Common myeloid progenitor, CD34-positive (primary cell): ENCODE measurements at regions not wholly inside any gene's neighbourhood (a gene's known extent, or its start where the extent isn't known, plus 50 kb on each side); places are given as distances from the start of the nearest gene placed in this dataset.

Source experiments
- CTCF ChIA-PET: fragments of 350-600 bp; sonication (Branson Sonifier 250); formaldehyde crosslinking; loops from one replicate; lab custom pipeline; 2021; ENCODE audit warnings: antibody characterized with exemption; lab: Charles Lee
- POLR2A ChIA-PET: fragments of 350-600 bp; sonication (Branson Sonifier 250); formaldehyde crosslinking; loops from one replicate; lab custom pipeline; 2021; ENCODE audit warnings: antibody characterized with exemption; lab: Charles Lee
- DNase-seq, 3 donors: peaks; one replicate each; pipeline versions ENCODE4 v3.0.0 to v3.0.0-alpha.2; 2013
- H3K27ac ChIP-seq, 2 experiments: 1 replicate in 1 of 2; 2 replicates in 1 of 2; pipeline ENCODE4 v1.7.0; 2013; ENCODE audit warnings: inconsistent platforms in 2 of 2, low read length in 2 of 2, mild to moderate bottlenecking in 2 of 2, low read depth in 1 of 2, moderate library complexity in 1 of 2; ENCODE audit not compliant: severe bottlenecking in 2 of 2, insufficient read depth in 1 of 2, poor library complexity in 1 of 2
- H3K27me3 ChIP-seq, 5 experiments: replicated peaks in 2 of 5; 1 replicate in 3 of 5; 2 replicates in 2 of 5; pipeline versions ENCODE4 v1.6.1 to v1.7.0; 2013; ENCODE audit warnings: low read length in 4 of 5, mild to moderate bottlenecking in 2 of 5, moderate library complexity in 2 of 5, inconsistent platforms in 1 of 5; ENCODE audit not compliant: insufficient read depth in 5 of 5, control insufficient read depth in 4 of 5
- H3K36me3 ChIP-seq, 4 experiments: 1 replicate in 2 of 4; 2 replicates in 2 of 4; pipeline versions ENCODE4 v1.6.1 to v1.7.0; 2013; ENCODE audit warnings: low read length in 3 of 4, control low read depth in 1 of 4, mild to moderate bottlenecking in 1 of 4; ENCODE audit not compliant: control insufficient read depth in 4 of 4, insufficient read depth in 4 of 4
- H3K4me1 ChIP-seq, 4 experiments: 1 replicate in 3 of 4; 2 replicates in 1 of 4; pipeline versions ENCODE4 v1.6.1 to v1.7.1; 2013; ENCODE audit warnings: low read length in 3 of 4, mild to moderate bottlenecking in 3 of 4, control low read depth in 1 of 4, inconsistent platforms in 1 of 4, moderate library complexity in 1 of 4; ENCODE audit not compliant: control insufficient read depth in 4 of 4, insufficient read depth in 4 of 4; ENCODE audit errors: control extremely low read depth in 1 of 4
- H3K4me3 ChIP-seq, 7 experiments: 1 replicate in 4 of 7; 2 replicates in 3 of 7; pipeline versions ENCODE4 v1.5.1 to v1.7.0; 2013; ENCODE audit warnings: mild to moderate bottlenecking in 7 of 7, low read length in 6 of 7, moderate library complexity in 6 of 7, inconsistent platforms in 2 of 7, low read depth in 2 of 7, control low read depth in 1 of 7; ENCODE audit not compliant: insufficient read depth in 4 of 7, control insufficient read depth in 1 of 7; ENCODE audit errors: extremely low read depth in 1 of 7
- H3K9me3 ChIP-seq, 5 experiments: 1 replicate in 4 of 5; 2 replicates in 1 of 5; pipeline versions ENCODE4 v1.6.1 to v1.7.1; 2013; ENCODE audit warnings: low read length in 4 of 5, mild to moderate bottlenecking in 2 of 5, inconsistent platforms in 1 of 5, low read depth in 1 of 5, moderate library complexity in 1 of 5; ENCODE audit not compliant: control insufficient read depth in 4 of 5, insufficient read depth in 2 of 5; ENCODE audit errors: control extremely low read depth in 1 of 5
- WGBS: methylation state at CpG from one replicate; pipeline ENCODE4 v1.1.5; 2013; ENCODE audit not compliant: insufficient coverage; 5-methylcytosine and 5-hydroxymethylcytosine counted together

- H3K36me3 ChIP-seq: no peaks in the 10 kb centered on the region
- no peaks in the 10 kb centered on the region for H3K9me3 ChIP-seq
- no peak for DNase-seq
- H3K4me3 ChIP-seq: no peak overlapping the region
- H3K4me1 ChIP-seq: no peaks in the 10 kb centered on the region
- H3K27me3 ChIP-seq: peaks cover 0 to 2% (median 0%) of the 10 kb centered on the region in 5 experiments
- POLR2A ChIA-PET: no interaction called here
- WGBS: 17% methylated on average over 1 of the region's 2 CpGs
- H3K27ac ChIP-seq: no peak overlapping the region
- CTCF ChIA-PET: no interaction called here
Measured at GRCh38 chrX:93332329-93332728, 341.0 kb downstream of the NAP1L3 start.

GRCh38 chrX:93322110-93322509, 351.3 kb downstream of the NAP1L3 start:
- no peak overlapping the region for H3K4me3 ChIP-seq
- ChIA-PET CTCF (no interaction called here), POLR2A (no interaction called here)
- H3K27ac ChIP-seq: no peak overlapping the region
- DNase-seq: no peak
- no peaks in the 10 kb centered on the region for H3K4me1 ChIP-seq
- H3K27me3 ChIP-seq: no peaks in the 10 kb centered on the region
- no peaks in the 10 kb centered on the region for H3K36me3 ChIP-seq
- WGBS: 90% methylated on average over 3 of the region's 3 CpGs
- no peaks in the 10 kb centered on the region for H3K9me3 ChIP-seq

GRCh38 chrX:93319609-93320008, 353.8 kb downstream of the NAP1L3 start:
- ChIA-PET POLR2A (no interaction called here), CTCF (no interaction called here)
- H3K27ac ChIP-seq: no peak overlapping the region
- no peaks in the 10 kb centered on the region for H3K4me1 ChIP-seq
- DNase-seq: no peak
- no peaks in the 10 kb centered on the region for H3K27me3 ChIP-seq
- no peaks in the 10 kb centered on the region for H3K36me3 ChIP-seq
- H3K9me3 ChIP-seq: no peaks in the 10 kb centered on the region
- no peak overlapping the region for H3K4me3 ChIP-seq
- 58% methylated on average over 5 of the region's 5 CpGs for WGBS
